HG02678 (cell line): ENCODE measurements at regions not wholly inside any gene's neighbourhood (a gene's known extent, or its start where the extent isn't known, plus 50 kb on each side); places are given as distances from the start of the nearest gene placed in this dataset.
"Not testable (repeated sequence)": the region's sequence is repeated elsewhere in the genome, so short reads cannot be mapped to it uniquely, and the experiment has no call there.

Experiments
- ATAC-seq: cut with Tn5 transposase; IDR thresholded peaks from one replicate; pipeline ENCODE4 v1.9.1; 2021; ENCODE audit warnings: mild to moderate bottlenecking, moderate library complexity; ENCODE audit not compliant: unreplicated experiment

- ATAC-seq = not testable (repeated sequence)
Observed at GRCh38 chr7:3159926-3160325, 116.3 kb upstream of the CARD11 start.

- ATAC-seq = no peak
Observed at GRCh38 chr7:3162289-3162688, 118.6 kb upstream of the CARD11 start.

GRCh38 chr7:3162798-3163197 is 119.1 kb upstream of the CARD11 start:
- not testable (repeated sequence) for ATAC-seq

GRCh38 chr7:3164380-3164792 is 120.7 kb upstream of the CARD11 start:
- no peak for ATAC-seq

- ATAC-seq = no peak
Observed at GRCh38 chr7:3165681-3166580, 122.3 kb upstream of the CARD11 start.

- ATAC-seq = no peak
Observed at GRCh38 chr7:3167551-3167950, 123.9 kb upstream of the CARD11 start.

- no peak for ATAC-seq
Observed at GRCh38 chr7:3168370-3168769, 124.7 kb upstream of the CARD11 start.

- ATAC-seq = no peak
Observed at GRCh38 chr7:3168869-3169268, 125.2 kb upstream of the CARD11 start.

- no peak for ATAC-seq
Observed at GRCh38 chr7:3172768-3173280, 128.2 kb upstream of the SDK1 start.

GRCh38 chr7:3174515-3175284 is 126.4 kb upstream of the SDK1 start:
- no peak for ATAC-seq

- ATAC-seq = no peak
Observed at GRCh38 chr7:3175285-3175902, 125.7 kb upstream of the SDK1 start.

- ATAC-seq = no peak
Observed at GRCh38 chr7:3176112-3177000, 124.7 kb upstream of the SDK1 start.

GRCh38 chr7:3177271-3177670 is 123.8 kb upstream of the SDK1 start:
- no peak for ATAC-seq

- no peak for ATAC-seq
Observed at GRCh38 chr7:3179456-3179855, 121.6 kb upstream of the SDK1 start.

GRCh38 chr7:3180604-3181003 is 120.4 kb upstream of the SDK1 start:
- no peak for ATAC-seq

- not testable (repeated sequence) for ATAC-seq
Observed at GRCh38 chr7:3182055-3182454, 119.0 kb upstream of the SDK1 start.

GRCh38 chr7:3187444-3188040 is 113.5 kb upstream of the SDK1 start:
- no peak for ATAC-seq

GRCh38 chr7:3188946-3189345 is 112.1 kb upstream of the SDK1 start:
- ATAC-seq = no peak

- no peak for ATAC-seq
Observed at GRCh38 chr7:3191548-3191947, 109.5 kb upstream of the SDK1 start.

- ATAC-seq = no peak
Observed at GRCh38 chr7:3192669-3193068, 108.4 kb upstream of the SDK1 start.
